H1 (cell line): ENCODE measurements at regions not wholly inside any gene's neighbourhood (a gene's known extent, or its start where the extent isn't known, plus 50 kb on each side); places are given as distances from the start of the nearest gene placed in this dataset.

Experiments
- GTF2F1 ChIP-seq: IDR thresholded peaks from 2 replicates; pipeline ENCODE4 v1.6.1; 2012; ENCODE audit warnings: low read depth, low read length, improper control_type of control experiment, borderline replicate concordance
- SIRT6 ChIP-seq: IDR thresholded peaks from one replicate; pipeline ENCODE4 v1.7.1; 2012; ENCODE audit warnings: low read length, inconsistent platforms
- SP2 ChIP-seq: IDR thresholded peaks from 2 replicates; pipeline ENCODE4 v1.6.1; 2012; ENCODE audit warnings: mild to moderate bottlenecking, low read length, inconsistent platforms
- USF2 ChIP-seq: IDR thresholded peaks from 2 replicates; pipeline ENCODE4 v1.6.1; 2011; ENCODE audit warnings: low read length, improper control_type of control experiment

GRCh38 chr10:128560406-128560805 lies 434.2 kb upstream of the MKI67 start (continued):
- TF ChIP-seq USF2 (no peak), SP2 (no peak), SIRT6 (no peak), GTF2F1 (no peak)
